ENCODE measurements at regions not wholly inside any gene's neighbourhood (a gene's known extent, or its start where the extent isn't known, plus 50 kb on each side); places are given as distances from the start of the nearest gene placed in this dataset.
A peak's percentile ranks its signal among the peaks of the same experiment; 100 is the strongest.

GRCh38 chr12:114172135-114172534 is 206.0 kb upstream of the RBM19 start:
- Histone ChIP-seq H3K27me3 (ENCODE audit: insufficient read depth, low read depth) (no peaks in the 10 kb centered on the region), H3K4me1 (ENCODE audit: low read depth, poor library complexity, severe bottlenecking) (no peaks in the 10 kb centered on the region)
- TF ChIP-seq, protein P1, sequence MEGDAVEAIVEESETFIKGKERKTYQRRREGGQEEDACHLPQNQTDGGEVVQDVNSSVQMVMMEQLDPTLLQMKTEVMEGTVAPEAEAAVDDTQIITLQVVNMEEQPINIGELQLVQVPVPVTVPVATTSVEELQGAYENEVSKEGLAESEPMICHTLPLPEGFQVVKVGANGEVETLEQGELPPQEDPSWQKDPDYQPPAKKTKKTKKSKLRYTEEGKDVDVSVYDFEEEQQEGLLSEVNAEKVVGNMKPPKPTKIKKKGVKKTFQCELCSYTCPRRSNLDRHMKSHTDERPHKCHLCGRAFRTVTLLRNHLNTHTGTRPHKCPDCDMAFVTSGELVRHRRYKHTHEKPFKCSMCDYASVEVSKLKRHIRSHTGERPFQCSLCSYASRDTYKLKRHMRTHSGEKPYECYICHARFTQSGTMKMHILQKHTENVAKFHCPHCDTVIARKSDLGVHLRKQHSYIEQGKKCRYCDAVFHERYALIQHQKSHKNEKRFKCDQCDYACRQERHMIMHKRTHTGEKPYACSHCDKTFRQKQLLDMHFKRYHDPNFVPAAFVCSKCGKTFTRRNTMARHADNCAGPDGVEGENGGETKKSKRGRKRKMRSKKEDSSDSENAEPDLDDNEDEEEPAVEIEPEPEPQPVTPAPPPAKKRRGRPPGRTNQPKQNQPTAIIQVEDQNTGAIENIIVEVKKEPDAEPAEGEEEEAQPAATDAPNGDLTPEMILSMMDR (conservative IDR thresholded peaks at IDR 0.05; ENCODE audit: low read depth, low read length): no peak

DNA sequence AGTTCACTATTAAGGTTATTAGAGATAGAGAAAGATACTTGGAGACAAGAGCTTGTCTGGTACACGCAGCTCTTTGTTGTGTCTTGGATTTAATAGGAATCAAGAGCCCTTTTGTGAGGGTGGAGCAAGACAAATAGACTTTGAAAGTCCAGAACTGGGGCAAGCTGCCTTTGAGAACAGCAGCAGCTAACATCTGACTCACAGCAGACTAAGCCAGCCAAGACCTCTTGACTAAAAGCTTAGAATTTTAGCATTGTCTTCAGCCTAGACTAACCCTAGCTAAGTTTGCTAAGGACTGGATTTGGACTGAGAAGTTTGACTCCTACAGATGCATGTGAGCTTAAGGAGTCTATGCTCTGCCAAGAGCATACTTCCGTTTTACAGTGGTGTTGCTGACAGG is 201.9 kb upstream of the RBM19 start:
- Histone ChIP-seq H3K36me3 (ENCODE audit: insufficient read depth) (no peaks in the 10 kb centered on the region), H3K4me2 (no peak overlapping the region), H4K20me1 (ENCODE audit: insufficient read depth) (no peaks in the 10 kb centered on the region), H3K4me1 (ENCODE audit: low read depth, poor library complexity, severe bottlenecking) (no peaks in the 10 kb centered on the region), H3K79me2 (ENCODE audit: insufficient read depth, low read depth) (no peaks in the 10 kb centered on the region), H3K27ac (no peak overlapping the region), H3K4me3 (IDR thresholded peaks at IDR 0.05; ENCODE audit: insufficient read depth, low read depth, low read length) (no peak overlapping the region), H3K27me3 (ENCODE audit: insufficient read depth, low read depth) (no peaks in the 10 kb centered on the region), H3K9ac (no peak overlapping the region), H2AFZ (ENCODE audit: low read depth) (no peak overlapping the region)
- TF ChIP-seq, protein P1 (conservative IDR thresholded peaks at IDR 0.05; ENCODE audit: low read depth, low read length): no peak

More at GRCh38 chr12:114172135-114172534, 206.0 kb upstream of the RBM19 start:
- Histone ChIP-seq H3K79me2 (ENCODE audit: insufficient read depth, low read depth) (no peaks in the 10 kb centered on the region), H3K4me2 (no peak overlapping the region), H3K36me3 (ENCODE audit: insufficient read depth) (no peaks in the 10 kb centered on the region), H4K20me1 (ENCODE audit: insufficient read depth) (no peaks in the 10 kb centered on the region), H3K9ac (no peak overlapping the region), H3K4me3 (IDR thresholded peaks at IDR 0.05; ENCODE audit: insufficient read depth, low read depth, low read length) (no peak overlapping the region), H3K27ac (no peak overlapping the region), H2AFZ (ENCODE audit: low read depth) (no peak overlapping the region)

GRCh38 chr12:114167431-114167830 is 201.3 kb upstream of the RBM19 start:
- TF ChIP-seq, protein P1 (conservative IDR thresholded peaks at IDR 0.05; ENCODE audit: low read depth, low read length): no peak
- Histone ChIP-seq H2AFZ (ENCODE audit: low read depth) (no peak overlapping the region), H4K20me1 (ENCODE audit: insufficient read depth) (no peaks in the 10 kb centered on the region), H3K36me3 (ENCODE audit: insufficient read depth) (no peaks in the 10 kb centered on the region), H3K9ac (no peak overlapping the region), H3K79me2 (ENCODE audit: insufficient read depth, low read depth) (no peaks in the 10 kb centered on the region), H3K27me3 (ENCODE audit: insufficient read depth, low read depth) (no peaks in the 10 kb centered on the region), H3K27ac (no peak overlapping the region), H3K4me3 (IDR thresholded peaks at IDR 0.05; ENCODE audit: insufficient read depth, low read depth, low read length) (no peak overlapping the region), H3K4me1 (ENCODE audit: low read depth, poor library complexity, severe bottlenecking) (no peaks in the 10 kb centered on the region), H3K4me2 (no peak overlapping the region)

DNA sequence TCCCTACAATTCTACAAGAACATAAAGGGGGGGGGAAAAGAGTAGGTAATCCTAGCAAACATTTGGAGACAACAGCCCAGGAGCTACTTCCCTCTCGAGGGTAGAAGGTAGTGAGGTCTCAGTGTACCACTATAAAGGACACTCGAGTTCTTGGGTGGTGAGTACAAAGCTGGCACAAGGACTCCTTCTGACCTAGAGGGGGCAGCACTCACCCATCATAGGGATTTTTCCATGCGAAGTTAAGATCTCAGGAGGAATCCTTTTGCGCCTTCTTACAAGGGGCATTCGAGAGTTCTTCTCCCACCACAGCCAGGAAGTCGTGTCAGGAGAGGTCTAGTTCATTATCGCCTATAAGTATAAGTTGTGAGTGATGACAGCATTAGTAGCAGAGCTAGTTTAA is 200.2 kb upstream of the RBM19 start:
- Histone ChIP-seq H4K20me1 (ENCODE audit: insufficient read depth) (no peaks in the 10 kb centered on the region), H3K9ac (no peak overlapping the region), H2AFZ (ENCODE audit: low read depth) (no peak overlapping the region), H3K36me3 (ENCODE audit: insufficient read depth) (no peaks in the 10 kb centered on the region), H3K27me3 (ENCODE audit: insufficient read depth, low read depth) (no peaks in the 10 kb centered on the region), H3K4me1 (ENCODE audit: low read depth, poor library complexity, severe bottlenecking) (no peaks in the 10 kb centered on the region), H3K4me3 (IDR thresholded peaks at IDR 0.05; ENCODE audit: insufficient read depth, low read depth, low read length) (no peak overlapping the region), H3K27ac (no peak overlapping the region), H3K79me2 (ENCODE audit: insufficient read depth, low read depth) (no peaks in the 10 kb centered on the region), H3K4me2 (no peak overlapping the region)
- TF ChIP-seq, protein P1 (conservative IDR thresholded peaks at IDR 0.05; ENCODE audit: low read depth, low read length): 0 out of 2 replicates have a peak, but pooled peaks have one; percentile 16

All from KMS-11 (cell line).